ENCODE measurements at regions not wholly inside any gene's neighbourhood (a gene's known extent, or its start where the extent isn't known, plus 50 kb on each side); places are given as distances from the start of the nearest gene placed in this dataset.

GRCh38 chr4:177178246-177178645, 131.4 kb upstream of the NEIL3 start:
- Histone ChIP-seq H3K27ac (no peak overlapping the region), H3K27me3 (no peaks in the 10 kb centered on the region), H3K36me3 (ENCODE audit: low read depth, missing control alignments) (no peaks in the 10 kb centered on the region), H3K9me3 (no peaks in the 10 kb centered on the region), H3K4me1 (no peaks in the 10 kb centered on the region), H3K4me3 (no peak overlapping the region)
- intact Hi-C loops (cut with DNase I; ENCODE audit: low total_unique reads) = no loop called here
- 20 to 47% methylated on average over 1 of the region's 1 CpG for WGBS, 2 donors
- DNase-seq = no peak
- TF ChIP-seq POLR2A (IDR thresholded peaks at IDR 0.05) (no peak), CTCF (IDR thresholded peaks at IDR 0.05) (no peak)

GRCh38 chr4:177182166-177182565, 127.5 kb upstream of the NEIL3 start:
- WGBS, 2 donors = 86 to 91% methylated on average over 4 of the region's 4 CpGs
- H3K9me3 ChIP-seq = no peaks in the 10 kb centered on the region

GRCh38 chr4:177182728-177183127, 126.9 kb upstream of the NEIL3 start:
- DNase-seq = no peak
- intact Hi-C loops (cut with DNase I; ENCODE audit: low total_unique reads) = no loop called here
- no peaks in the 10 kb centered on the region for H3K36me3 ChIP-seq (ENCODE audit: low read depth, missing control alignments)
- H3K9me3 ChIP-seq = no peaks in the 10 kb centered on the region
- no peaks in the 10 kb centered on the region for H3K27me3 ChIP-seq
- TF ChIP-seq POLR2A (IDR thresholded peaks at IDR 0.05) (no peak), CTCF (IDR thresholded peaks at IDR 0.05) (no peak)
- H3K4me1 ChIP-seq = no peaks in the 10 kb centered on the region
- H3K27ac ChIP-seq = no peak overlapping the region
- 98 to 100% methylated on average over 1 of the region's 1 CpG for WGBS, 2 donors
- no peak overlapping the region for H3K4me3 ChIP-seq

More at GRCh38 chr4:177182166-177182565, 127.5 kb upstream of the NEIL3 start:
- intact Hi-C loops (cut with DNase I; ENCODE audit: low total_unique reads) = no loop called here
- TF ChIP-seq POLR2A (IDR thresholded peaks at IDR 0.05) (no peak), CTCF (IDR thresholded peaks at IDR 0.05) (no peak)
- no peaks in the 10 kb centered on the region for H3K4me1 ChIP-seq
- no peak overlapping the region for H3K27ac ChIP-seq
- no peaks in the 10 kb centered on the region for H3K27me3 ChIP-seq
- no peaks in the 10 kb centered on the region for H3K36me3 ChIP-seq (ENCODE audit: low read depth, missing control alignments)
- DNase-seq = no peak
- H3K4me3 ChIP-seq = no peak overlapping the region

- no peak for DNase-seq
- H3K36me3 ChIP-seq (ENCODE audit: low read depth, missing control alignments) = no peaks in the 10 kb centered on the region
- H3K4me1 ChIP-seq = no peaks in the 10 kb centered on the region
- H3K4me3 ChIP-seq = no peak overlapping the region
- no peaks in the 10 kb centered on the region for H3K27me3 ChIP-seq
- no peak for TF ChIP-seq CTCF (IDR thresholded peaks at IDR 0.05)
- no peak for TF ChIP-seq POLR2A (IDR thresholded peaks at IDR 0.05)
- 68 to 74% methylated on average over 2 of the region's 2 CpGs for WGBS, 2 donors
- H3K27ac ChIP-seq = no peak overlapping the region
- intact Hi-C loops (cut with DNase I; ENCODE audit: low total_unique reads) = no loop called here
- H3K9me3 ChIP-seq = no peaks in the 10 kb centered on the region
These were observed 124.5 kb upstream of the NEIL3 start for GRCh38 chr4:177185151-177185550.

- intact Hi-C loops (cut with DNase I; ENCODE audit: low total_unique reads) = no loop called here
- no peak for DNase-seq
- H3K4me1 ChIP-seq = no peaks in the 10 kb centered on the region
- no peaks in the 10 kb centered on the region for H3K9me3 ChIP-seq
- H3K36me3 ChIP-seq (ENCODE audit: low read depth, missing control alignments) = no peaks in the 10 kb centered on the region
- 83 to 90% methylated on average over 2 of the region's 2 CpGs for WGBS, 2 donors
- no peak for TF ChIP-seq CTCF (IDR thresholded peaks at IDR 0.05)
- TF ChIP-seq POLR2A (IDR thresholded peaks at IDR 0.05) = no peak
- no peak overlapping the region for H3K27ac ChIP-seq
- H3K4me3 ChIP-seq = no peak overlapping the region
- no peaks in the 10 kb centered on the region for H3K27me3 ChIP-seq
These were observed 124.1 kb upstream of the NEIL3 start for GRCh38 chr4:177185579-177185978.

Measured in testis (tissue), 2 donors.